Germinal center (tissue), 1 donor: ENCODE measurements at regions not wholly inside any gene's neighbourhood (a gene's known extent, or its start where the extent isn't known, plus 50 kb on each side); places are given as distances from the start of the nearest gene placed in this dataset.

ENCODE experiments used
- DNase-seq: peaks from one replicate; pipeline ENCODE4 v3.0.0; 2012; ENCODE audit warnings: mixed read lengths, low spot score

DNA sequence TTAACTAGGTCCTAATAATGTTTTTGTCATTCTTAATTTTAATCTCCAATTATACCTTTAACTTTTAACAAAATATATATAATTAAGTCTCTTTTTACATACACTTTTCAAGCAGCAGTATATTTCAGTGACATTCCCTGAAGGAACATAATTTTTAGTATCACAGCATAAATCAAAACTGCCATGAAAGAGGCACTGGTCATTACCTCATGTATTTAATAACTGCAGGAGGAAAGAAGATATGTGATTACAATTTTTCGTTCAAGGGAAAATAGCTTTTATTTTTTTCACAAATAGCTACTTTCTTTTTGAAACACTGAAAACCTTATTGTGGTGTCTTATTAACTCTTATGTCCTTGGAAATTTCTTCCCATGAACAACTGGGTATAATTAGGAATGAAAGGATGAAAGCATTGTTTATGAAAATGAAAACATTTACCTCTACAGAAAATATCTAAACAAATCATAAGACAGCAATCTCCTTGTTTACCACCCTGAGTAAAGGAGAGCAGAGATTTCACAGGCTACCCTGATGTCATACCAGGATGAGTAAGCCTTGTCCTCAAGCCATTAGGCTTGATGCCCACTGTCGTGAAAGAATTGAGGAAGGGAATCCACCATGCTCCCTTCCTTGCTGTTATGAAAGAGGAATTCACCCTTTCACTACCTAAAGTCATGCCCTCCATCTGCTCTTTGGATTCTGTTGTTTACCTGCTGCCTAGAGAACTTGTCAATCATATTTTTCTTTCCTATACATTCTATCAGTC lies 877.2 kb upstream of the PCDH20 start:
- no peak for DNase-seq

DNA sequence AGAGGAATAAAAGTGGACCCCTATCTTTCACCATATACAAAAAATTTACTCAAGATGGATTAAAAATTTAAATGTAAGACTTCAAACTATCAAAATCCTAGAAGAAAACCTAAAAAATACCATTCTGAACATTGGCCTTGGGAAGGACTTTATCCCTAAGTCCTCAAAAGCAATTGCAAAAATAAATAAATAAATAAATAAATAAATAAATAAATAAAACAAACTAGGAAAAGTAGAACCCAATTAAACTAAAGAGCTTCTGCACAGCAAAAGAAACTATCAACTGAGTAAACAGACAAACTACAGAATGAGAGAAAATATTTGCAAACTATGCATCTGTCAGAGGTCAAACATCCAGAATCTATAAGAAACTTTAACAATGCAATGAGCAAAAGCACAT lies 874.9 kb upstream of the PCDH20 start:
- no peak for DNase-seq

DNA sequence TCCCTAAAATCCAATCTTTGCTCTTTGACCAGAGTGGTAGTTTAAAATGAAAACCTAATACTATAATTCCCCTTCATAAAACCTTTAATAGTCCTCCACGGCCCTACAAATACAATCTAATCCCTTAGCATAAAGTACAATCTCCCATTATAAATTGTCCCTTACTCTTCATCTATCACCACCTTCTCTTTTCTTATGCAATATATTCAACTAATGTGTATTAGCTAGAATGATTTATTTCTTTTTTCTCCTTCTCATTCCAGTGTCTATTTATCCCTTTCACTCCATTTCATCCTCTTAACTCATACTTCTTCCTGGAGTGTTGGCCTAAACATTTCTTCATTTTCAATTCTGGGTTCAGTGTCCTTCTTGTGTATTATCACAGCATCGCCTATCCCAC lies 872.1 kb upstream of the PCDH20 start:
- no peak for DNase-seq

DNA sequence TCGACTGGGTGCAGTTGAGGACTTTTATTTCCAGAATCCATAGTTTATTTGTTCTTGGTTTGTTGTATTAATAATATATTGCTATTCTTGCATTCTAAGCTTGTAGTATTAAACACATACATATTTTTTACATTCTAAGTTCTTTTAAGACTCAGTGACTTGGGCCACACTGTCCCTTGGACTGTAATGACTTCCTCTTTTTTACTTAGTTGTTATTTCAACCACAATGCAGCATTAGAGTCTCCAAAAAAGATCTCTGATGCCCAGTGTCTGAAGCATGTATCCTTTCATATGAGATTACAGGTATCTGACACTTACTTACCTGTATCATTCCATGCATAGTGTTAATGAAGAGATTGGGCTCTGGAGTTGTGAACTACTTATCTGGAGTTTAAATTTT lies 864.9 kb upstream of the PCDH20 start:
- DNase-seq: no peak

DNA sequence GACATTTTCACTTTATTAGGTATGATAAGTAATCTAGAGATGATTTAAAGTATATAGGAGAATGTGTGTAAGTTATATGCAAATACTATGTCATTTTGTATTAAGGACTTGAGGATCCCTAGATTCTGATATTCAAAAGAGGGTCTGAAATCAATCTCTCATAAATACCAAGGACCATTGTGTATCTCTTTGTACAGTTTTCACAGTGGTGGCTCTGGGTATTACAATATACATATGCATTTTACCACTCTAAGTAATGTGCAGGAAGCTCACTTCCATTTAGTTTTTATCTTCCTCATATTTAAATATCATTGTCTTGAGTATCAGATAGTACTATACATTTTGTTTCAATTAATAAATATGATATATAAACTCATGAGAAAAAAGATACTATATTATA lies 862.6 kb upstream of the PCDH20 start:
- DNase-seq: no peak

DNA sequence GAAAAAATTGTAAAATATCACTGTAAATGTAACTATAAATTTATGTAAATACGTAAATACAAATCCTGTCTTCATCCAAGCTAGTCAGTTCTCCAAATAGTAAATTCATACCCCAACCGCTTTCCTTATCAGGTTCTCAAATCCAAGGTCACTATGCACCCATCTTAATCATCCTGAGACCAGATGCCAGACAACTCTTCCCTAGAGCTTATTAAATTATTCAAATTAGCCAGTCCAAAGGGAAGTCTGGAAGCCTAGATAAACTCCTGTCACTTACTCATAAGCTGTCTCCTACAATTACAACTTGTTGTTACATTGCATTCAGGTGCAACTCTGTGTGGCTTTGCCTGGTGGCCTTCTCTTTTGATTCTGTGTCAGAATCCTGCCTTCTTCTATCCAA lies 836.1 kb upstream of the PCDH20 start:
- no peak for DNase-seq

DNA sequence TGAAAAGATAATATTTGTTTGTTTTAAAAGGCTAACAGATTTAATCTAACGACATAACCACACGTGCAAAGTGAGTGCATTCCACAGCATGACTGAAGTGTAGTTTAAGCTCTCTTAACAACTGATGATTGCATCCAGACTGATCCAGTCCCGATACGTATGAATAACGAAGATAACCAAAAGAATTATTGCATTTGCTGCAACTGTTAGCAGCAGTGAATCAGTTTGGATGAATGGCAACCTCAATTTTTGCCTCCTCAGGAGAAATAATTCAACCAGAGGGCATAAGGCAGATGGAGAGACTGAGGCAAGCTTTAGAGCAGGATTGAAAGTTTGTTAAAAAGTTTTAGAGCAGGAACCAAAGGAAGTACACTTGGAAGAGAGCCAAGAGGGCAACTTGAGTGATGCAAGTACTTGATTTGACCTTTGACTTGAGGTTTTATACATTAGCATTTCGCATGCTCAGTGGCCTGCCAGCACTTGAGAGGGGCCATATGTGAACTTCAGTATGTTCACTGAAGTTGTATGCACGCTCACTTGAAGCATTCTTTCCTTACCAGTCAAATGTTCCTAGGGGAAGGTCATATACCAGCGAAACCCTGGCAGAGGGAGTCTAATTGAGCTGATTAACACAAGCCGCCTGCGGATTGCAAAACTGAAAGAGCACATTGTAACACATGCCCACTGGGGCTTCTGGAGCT lies 835.0 kb upstream of the PCDH20 start:
- no peak for DNase-seq

DNA sequence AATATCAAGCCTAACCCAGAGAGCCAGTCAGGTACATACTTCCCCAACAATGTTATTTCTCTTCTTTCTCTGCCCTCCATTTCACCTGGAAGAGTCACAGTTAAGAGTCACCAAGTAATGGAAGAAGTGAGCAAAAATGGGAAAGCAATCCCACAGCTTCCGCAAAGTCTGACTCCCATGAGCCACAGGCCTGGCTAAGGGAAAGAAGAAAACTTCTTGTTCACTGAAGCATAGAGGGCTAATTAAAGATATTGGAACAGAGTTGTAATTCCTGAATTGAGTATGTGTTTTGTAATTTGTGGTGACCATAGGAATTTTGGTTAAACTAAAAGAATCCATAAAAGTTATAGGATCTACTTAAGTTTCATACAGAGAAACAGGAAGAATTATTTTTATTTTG lies 830.9 kb upstream of the PCDH20 start:
- DNase-seq: no peak

DNA sequence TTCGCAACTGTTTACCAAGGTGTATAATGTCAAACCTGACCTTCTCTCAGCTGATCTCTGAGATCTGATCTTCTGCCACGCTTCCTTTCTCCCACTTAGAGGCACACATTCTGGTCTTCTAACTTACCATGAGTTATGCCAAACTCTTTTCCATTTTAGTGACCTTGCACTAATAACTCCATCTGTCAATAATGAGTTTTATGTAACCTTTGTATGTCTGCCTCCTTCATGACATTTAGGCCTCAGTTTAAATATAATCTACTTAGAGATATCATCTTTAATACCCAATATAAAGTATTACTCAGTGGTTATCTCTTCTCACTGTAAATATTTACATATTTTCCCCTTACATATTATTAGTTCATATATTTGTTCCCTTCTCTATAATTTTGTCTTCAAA lies 827.5 kb upstream of the PCDH20 start:
- no peak for DNase-seq

DNA sequence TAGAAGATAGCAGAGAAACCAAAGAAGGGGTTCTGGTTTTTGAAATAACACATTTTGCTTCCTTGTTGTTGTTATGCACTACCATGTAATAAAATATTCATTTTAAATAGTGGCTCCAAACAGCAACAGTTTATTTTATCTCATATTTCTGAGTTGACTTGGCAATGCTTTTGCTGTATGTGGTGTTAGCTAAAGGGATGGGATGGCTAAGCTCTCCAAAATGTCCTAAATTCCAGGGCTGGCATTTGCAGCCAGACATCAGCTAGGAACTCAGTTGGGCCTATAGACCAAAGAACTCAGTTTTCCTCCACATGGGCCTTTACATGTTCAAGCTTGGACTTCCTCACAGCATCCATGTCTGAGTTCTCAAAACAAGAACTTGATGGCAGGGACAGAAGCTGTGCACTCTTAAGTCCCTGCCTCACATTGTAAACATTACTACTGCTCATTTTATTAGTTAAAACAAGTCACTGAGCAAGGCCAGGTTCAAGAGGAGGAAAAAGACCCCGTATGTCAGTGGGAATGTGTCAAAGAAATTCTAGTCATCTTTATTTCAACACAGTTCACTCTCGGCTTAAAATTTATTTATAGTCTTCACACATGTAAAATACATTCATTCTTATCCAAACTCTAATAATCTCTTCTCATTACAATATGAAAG lies 819.3 kb upstream of the PCDH20 start:
- no peak for DNase-seq

DNA sequence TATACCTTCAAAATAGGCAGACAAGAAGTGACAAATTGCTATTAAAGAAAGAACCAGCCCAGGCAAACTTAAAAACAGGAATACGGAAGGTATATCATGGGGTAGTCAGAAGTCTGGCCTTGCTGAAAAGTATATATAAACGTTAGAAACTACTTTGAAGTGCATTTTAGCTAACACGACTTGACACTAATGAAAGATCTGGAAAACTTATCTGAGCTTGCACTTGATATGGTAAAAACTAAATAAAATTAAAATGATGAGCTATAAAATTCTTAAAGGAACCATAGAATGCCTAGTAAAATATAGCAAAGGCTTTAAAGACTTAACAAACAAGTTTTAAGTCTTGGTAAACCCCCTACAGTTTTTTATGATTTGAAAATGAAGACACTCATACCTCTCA lies 795.3 kb upstream of the PCDH20 start:
- DNase-seq: no peak

DNA sequence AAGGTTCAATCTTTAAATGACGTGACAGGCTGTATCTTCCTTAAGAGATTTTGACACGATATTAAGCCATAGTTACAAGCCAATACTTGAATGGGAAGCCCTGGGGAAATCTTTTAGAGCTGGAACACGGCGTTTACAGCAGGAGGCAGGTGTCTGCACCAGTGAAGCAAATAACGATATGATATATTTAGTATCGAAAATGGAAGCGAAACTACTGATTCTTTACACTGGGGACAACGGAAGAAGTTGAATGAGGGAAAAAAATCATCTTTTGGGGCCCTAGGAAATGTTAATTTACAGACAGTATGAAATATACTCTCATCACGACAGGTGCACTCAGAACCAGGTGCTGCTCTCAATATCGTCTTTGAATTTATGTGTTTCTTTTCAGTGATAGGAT lies 793.9 kb upstream of the PCDH20 start:
- DNase-seq: no peak

DNA sequence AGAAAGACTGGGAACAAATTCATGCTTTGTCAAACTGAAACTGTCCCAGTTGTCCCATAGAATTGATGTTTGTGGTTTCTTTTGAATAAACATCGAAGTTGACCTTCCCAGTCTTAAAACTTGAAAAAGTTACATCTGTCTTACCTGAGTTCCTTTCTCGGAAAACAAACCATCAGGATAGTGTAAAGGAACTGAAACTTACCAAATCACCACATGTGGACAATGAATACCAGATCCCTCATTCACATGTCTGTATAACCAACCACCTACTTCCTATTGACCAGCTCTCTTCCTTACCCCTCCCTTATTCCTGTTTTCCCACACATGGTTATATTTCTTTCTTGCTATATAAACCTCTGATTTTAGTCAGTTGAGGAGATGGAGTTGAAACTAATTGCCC lies 791.7 kb upstream of the PCDH20 start:
- no peak for DNase-seq

DNA sequence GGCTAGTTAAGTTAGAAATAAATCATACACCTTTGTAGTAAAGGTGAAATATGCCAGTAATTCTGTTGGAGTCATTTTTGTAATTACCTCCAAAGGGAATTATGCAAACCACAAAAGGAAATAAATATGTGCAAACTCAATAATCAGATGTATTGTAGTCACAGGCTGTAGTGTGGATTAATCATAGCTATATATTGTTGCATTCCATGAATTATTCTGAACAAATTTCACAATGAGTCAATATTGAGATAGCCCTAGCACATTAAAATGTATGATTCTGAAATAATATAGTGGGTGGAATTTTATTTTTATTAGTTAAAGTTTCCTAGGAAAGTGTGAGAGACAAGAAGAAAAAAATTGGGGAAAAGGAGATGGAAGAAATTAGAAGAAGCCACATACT lies 790.5 kb upstream of the PCDH20 start:
- DNase-seq: no peak

DNA sequence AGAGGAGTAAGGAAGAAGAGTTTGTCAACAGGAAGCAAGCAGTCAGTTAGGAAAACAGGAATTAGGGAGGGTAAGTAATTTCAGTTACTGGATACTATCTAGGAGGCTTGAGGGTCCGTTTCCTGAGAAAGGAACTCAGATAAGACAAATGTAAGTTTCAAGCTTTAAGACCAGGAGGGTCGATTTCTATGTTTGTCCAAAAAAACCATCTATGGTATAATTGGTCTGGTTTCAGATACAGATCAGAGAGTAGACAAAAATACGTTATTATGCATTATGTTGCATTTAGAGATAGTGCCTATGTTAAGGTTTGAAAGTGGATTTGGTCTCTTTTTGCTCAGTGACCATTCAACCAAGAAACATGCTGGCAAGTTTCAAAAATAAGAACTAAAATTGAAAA lies 789.6 kb upstream of the PCDH20 start:
- no peak for DNase-seq

DNA sequence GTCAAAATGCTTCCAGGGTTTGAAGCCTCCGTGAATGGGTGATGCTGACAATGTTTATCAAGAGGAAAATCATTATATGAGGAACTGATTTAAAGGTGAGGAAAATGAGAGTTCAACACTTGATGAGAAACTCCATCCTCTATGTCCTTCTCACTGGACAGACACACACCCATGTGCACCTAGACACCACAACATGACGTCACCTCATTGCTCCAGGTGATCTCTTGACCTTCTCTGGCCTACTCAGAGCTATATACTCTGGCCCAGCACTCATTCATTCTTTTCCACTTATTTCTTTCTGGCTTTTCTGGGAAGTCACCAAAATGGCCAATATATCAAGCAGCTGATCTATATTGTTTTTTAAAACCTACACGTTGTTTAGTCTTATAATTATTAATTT lies 778.7 kb upstream of the PCDH20 start:
- DNase-seq: no peak

DNA sequence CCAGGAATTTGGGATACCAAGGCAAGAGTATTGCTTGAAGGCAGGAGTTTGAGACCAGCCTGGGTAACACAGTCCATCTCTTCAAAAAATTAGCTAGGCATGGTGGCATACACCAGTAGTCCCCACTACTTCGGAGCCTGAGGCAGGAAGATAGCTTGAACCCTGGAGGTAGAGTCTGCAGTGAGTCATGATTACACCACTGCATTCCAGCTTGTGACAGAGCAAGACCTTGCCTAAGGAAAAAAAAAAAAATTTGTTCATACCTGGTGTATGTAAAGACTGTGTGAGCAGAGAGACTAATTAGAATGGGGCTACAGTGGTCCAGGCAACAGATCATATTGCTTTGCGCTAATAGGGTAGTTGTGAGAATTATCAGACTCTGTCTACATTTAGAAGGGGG lies 778.3 kb upstream of the PCDH20 start:
- DNase-seq: no peak

DNA sequence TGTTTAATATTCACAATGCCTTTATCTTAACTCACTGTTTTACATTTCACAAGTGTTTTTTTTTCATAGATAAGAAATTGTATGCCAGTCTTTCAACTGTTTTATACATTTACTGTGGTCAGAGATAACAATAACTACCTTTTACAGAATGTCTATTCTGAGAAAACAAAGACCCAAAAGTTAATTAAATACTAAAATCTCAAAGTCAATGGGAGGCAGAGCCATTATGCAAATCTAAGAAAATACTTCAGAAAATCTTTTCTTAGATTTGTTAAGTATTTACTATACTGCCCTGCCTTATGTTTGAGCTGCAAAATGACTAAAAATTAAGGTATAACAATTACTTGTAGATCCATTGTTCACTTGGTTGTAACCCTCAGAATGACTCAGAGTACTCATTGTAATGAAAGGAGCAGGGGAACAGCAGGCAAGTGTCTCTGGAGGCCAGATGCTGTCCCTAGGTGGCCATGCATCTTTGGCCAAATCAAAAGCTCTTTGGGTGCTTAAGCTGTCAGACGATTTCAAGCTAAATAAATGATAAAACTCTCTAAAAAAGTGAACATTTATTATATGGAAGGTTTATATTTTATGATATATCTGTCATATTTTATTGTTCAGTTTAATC lies 770.1 kb upstream of the PCDH20 start:
- no peak for DNase-seq

DNA sequence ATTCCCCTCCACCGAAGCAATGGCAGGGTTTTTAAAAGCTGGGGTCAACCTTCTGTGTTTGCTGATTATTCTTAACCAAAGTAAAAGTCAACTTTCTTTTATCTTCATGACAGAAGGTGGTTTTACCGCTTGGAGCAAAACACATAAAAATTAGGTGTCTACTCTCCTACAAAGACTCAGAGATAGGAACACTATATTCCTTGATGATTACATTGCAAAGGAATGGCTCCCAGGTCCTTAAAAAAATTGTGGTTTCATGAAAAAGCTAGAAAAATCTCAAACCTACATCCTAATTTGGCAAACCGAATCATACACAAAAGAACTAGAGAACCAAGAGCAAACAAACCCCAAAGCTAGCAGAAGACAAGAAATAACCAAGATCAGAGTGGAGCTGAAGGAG lies 760.4 kb upstream of the PCDH20 start:
- DNase-seq: no peak

DNA sequence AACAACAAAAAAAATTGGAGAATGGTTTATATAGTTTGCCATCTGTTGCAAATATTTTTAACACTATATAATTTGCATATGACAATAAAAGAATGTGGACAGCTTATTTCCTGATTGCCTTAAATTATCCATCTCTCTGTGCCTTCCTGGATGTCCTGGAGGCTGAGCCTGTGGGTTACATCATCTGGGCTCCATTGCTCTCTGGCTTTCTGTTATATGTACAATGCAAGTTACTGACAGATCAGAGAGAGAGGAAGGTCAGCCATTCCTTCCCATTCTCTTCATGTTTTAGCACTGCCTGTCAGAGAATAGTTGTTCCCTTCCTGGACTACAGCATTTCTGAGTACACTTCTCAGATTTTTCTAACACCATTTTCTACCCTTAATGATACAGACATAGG lies 758.3 kb upstream of the PCDH20 start:
- DNase-seq: no peak

DNA sequence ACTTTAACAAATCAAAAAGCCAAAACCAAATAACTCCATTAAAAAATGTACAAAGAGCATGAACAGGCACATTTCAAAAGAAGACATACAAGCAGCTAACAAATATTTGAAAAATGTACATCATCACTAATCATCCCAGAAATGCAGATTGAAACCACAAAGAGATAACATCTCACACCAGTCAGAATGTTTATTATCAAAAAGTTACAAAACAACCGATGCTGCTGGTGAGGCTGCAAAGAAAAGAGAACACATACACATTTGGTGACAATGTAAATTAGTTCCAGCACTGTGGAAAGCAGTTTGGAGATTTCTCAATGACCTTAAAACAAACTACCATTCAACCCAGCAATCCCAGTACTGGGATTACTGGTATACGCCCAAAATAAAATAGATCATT lies 756.0 kb upstream of the PCDH20 start:
- DNase-seq: no peak

DNA sequence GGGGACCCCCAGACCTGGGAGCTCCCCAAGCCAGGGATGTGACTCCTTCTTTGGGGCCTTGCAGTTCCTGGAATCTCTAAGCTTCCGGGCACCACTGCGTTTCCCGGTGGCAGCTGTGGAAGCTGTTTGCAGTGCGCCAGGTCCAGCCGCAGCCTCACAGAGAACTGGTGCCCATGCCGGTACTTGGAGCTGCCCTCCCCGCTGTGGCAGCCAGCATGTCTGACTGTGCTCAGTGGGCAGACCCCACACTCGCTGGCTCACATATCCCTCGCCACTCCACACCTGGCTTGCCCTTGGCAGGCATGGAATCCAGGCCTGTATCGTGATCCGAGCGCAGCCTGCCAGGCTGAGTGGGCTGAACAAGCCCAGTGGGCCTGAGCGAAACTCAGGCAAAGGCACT lies 753.2 kb upstream of the PCDH20 start:
- DNase-seq: no peak

DNA sequence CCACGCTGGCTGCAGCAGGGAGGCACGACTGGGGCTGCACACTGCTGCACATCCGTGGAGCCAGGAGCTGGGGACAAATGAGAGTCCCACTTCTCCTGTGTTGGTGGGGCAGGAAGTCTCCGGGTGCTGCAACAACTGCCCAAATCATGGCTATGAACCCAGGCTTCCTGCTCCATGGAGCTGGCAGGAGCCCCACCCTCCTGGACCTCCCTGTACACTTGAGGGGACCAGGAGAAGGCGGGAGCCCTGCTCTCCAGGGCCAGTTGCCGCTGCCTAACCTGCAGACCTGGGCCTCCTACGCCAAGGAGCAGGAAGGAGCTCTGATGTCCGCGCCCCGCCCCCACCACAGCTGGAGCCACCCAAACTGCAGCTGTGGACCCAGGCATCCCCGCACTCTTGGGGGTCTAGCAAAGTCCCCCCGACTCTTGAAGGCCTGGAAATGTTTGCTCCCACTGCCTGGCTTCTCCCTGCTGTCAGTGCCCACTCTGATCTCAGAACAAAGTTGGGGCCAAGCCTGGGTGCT lies 752.1 kb upstream of the PCDH20 start:
- no peak for DNase-seq
